PC-9 (cell line): ENCODE measurements at regions not wholly inside any gene's neighbourhood (a gene's known extent, or its start where the extent isn't known, plus 50 kb on each side); places are given as distances from the start of the nearest gene placed in this dataset.
"Not testable (repeated sequence)": the region's sequence is repeated elsewhere in the genome, so short reads cannot be mapped to it uniquely, and the experiment has no call there.

Experiments used
- CTCF ChIP-seq: fragments of 200-600 bp; sonication (generic); conservative IDR thresholded peaks from 2 replicates; pipeline ENCODE4 v1.6.1; 2017; ENCODE audit warnings: mixed run types, antibody characterized with exemption, mild to moderate bottlenecking, moderate library complexity
- EZH2 ChIP-seq: fragments of 200-600 bp; sonication (generic); IDR thresholded peaks from 2 replicates; pipeline ENCODE4 v1.8.0; 2017; ENCODE audit warnings: antibody characterized with exemption, low read depth

DNA sequence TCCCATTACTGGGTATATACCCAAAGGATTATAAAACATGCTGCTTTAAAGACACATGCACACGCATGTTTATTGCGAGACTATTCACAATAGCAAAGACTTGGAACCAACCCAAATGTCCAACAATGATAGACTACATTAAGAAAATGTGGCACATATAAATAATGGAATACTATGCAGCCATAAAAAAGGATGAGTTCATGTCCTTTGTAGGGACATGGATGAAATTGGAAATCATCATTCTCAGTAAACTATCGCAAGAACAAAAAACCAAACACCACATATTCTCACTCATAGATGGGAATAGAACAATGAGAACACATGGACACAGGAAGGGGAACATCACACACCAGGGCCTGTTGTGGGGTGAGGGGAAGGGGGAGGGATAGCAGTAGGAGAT lies 65.5 kb upstream of the POU3F4 start:
- not testable (repeated sequence) for TF ChIP-seq EZH2, CTCF
